PFSK-1 (cell line): ENCODE measurements at regions not wholly inside any gene's neighbourhood (a gene's known extent, or its start where the extent isn't known, plus 50 kb on each side); places are given as distances from the start of the nearest gene placed in this dataset.

Experiments used
- POLR2AphosphoS5 ChIP-seq: IDR thresholded peaks from 2 replicates; pipeline ENCODE4 v1.6.1; 2012; ENCODE audit warnings: low read depth, mild to moderate bottlenecking, control low read depth, low read length, moderate library complexity
- SIN3A ChIP-seq: IDR thresholded peaks from 2 replicates; pipeline ENCODE4 v1.6.1; 2012; ENCODE audit warnings: mild to moderate bottlenecking, low read length, moderate library complexity, borderline replicate concordance; ENCODE audit not compliant: insufficient read depth
- TF ChIP-seq, protein P1 (sequence below), 2 experiments: IDR thresholded peaks; 2 replicates each; pipeline versions ENCODE4 v1.6.1 to v1.8.0; 2011 to 2012; ENCODE audit warnings: low read depth in 2 of 2, low read length in 2 of 2, control low read depth in 1 of 2, inconsistent platforms in 1 of 2, mild to moderate bottlenecking in 1 of 2, moderate library complexity in 1 of 2; ENCODE audit not compliant: insufficient read depth in 1 of 2

DNA sequence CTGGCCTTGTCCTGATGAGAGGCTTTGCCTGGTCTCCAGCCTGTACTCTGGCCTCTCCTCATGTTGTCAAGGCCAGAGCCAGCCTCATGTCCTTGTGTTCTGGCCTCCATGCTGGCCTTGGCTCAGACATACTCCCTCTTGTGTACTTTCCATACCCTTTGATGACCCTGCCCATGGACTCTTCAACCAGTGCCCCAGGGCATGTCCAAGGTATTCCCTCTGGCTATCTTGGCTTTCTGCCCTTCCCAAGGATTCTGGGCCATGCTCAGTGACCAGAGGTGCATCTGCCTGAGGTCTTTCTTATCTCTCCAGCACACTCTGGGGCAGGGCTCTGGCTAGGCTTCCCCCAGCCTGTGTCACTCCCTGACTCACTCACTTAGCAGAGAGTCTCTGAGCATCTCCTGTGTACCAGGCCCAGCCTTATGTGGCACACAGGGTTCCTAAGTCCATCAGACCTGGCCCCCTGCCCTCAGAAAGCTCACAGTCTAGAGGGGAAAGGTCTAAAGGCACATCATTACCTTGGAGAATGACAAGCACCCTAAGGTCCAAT lies 141.4 kb upstream of the GRIK3 start:
- TF ChIP-seq, protein P1, sequence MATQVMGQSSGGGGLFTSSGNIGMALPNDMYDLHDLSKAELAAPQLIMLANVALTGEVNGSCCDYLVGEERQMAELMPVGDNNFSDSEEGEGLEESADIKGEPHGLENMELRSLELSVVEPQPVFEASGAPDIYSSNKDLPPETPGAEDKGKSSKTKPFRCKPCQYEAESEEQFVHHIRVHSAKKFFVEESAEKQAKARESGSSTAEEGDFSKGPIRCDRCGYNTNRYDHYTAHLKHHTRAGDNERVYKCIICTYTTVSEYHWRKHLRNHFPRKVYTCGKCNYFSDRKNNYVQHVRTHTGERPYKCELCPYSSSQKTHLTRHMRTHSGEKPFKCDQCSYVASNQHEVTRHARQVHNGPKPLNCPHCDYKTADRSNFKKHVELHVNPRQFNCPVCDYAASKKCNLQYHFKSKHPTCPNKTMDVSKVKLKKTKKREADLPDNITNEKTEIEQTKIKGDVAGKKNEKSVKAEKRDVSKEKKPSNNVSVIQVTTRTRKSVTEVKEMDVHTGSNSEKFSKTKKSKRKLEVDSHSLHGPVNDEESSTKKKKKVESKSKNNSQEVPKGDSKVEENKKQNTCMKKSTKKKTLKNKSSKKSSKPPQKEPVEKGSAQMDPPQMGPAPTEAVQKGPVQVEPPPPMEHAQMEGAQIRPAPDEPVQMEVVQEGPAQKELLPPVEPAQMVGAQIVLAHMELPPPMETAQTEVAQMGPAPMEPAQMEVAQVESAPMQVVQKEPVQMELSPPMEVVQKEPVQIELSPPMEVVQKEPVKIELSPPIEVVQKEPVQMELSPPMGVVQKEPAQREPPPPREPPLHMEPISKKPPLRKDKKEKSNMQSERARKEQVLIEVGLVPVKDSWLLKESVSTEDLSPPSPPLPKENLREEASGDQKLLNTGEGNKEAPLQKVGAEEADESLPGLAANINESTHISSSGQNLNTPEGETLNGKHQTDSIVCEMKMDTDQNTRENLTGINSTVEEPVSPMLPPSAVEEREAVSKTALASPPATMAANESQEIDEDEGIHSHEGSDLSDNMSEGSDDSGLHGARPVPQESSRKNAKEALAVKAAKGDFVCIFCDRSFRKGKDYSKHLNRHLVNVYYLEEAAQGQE (IDR thresholded peaks at IDR 0.05; ENCODE audit: insufficient read depth in 1 of 2, low read depth in 2 of 2, low read length in 2 of 2): no peak
- TF ChIP-seq POLR2AphosphoS5 (no peak), SIN3A (no peak)
